GM13977 (cell line): ENCODE measurements at regions not wholly inside any gene's neighbourhood (a gene's known extent, or its start where the extent isn't known, plus 50 kb on each side); places are given as distances from the start of the nearest gene placed in this dataset.

Source experiments
- DNase-seq: peaks from one replicate; pipeline ENCODE4 v3.0.0; 2012; ENCODE audit warnings: low spot score
- CTCF ChIP-seq: IDR thresholded peaks from 2 replicates; pipeline ENCODE4 v1.5.1; 2012; ENCODE audit warnings: mild to moderate bottlenecking, control low read depth; ENCODE audit not compliant: insufficient read depth; ENCODE audit errors: extremely low read depth, missing control alignments
- in situ Hi-C: fragments of 300-500 bp; cut with MboI; formaldehyde crosslinking; loops from one replicate; pipeline ENCODE4 v1.12.0; 2022; ENCODE audit warnings: low sequenced_read_pairs, low pct_unique_long_range_greater_than_20kb, mixed read lengths, inconsistent platforms; ENCODE audit not compliant: unreplicated experiment

- in situ Hi-C loops = no loop called here
- TF ChIP-seq CTCF = no peak
- DNase-seq = no peak
Measured at GRCh38 chr16:22633280-22633679, 122.6 kb downstream of the NPIPB5 start.

- DNase-seq = no peak
- in situ Hi-C loops = no loop called here
- TF ChIP-seq CTCF = no peak
Measured at GRCh38 chr16:22633799-22634198, 123.1 kb downstream of the NPIPB5 start.

GRCh38 chr16:22634954-22635353, 124.3 kb downstream of the NPIPB5 start:
- TF ChIP-seq CTCF = no peak
- no peak for DNase-seq
- in situ Hi-C loops = no loop called here

- no peak for TF ChIP-seq CTCF
- in situ Hi-C loops = no loop called here
- DNase-seq = no peak
Measured at GRCh38 chr16:22635357-22635761, 124.7 kb downstream of the NPIPB5 start.

- no peak for DNase-seq
- TF ChIP-seq CTCF = no peak
- in situ Hi-C loops = no loop called here
Measured at GRCh38 chr16:22635801-22636200, 125.1 kb downstream of the NPIPB5 start.

- DNase-seq = no peak
- TF ChIP-seq CTCF = no peak
- in situ Hi-C loops = no loop called here
Measured at GRCh38 chr16:22638393-22639206, 127.9 kb downstream of the NPIPB5 start.

GRCh38 chr16:22641131-22641628, 130.5 kb downstream of the NPIPB5 start:
- in situ Hi-C loops = no loop called here
- TF ChIP-seq CTCF = no peak
- DNase-seq = no peak
